Neural crest cell (in vitro differentiated cells): ENCODE measurements at regions not wholly inside any gene's neighbourhood (a gene's known extent, or its start where the extent isn't known, plus 50 kb on each side); places are given as distances from the start of the nearest gene placed in this dataset.

Experiments
- DNase-seq: peaks from one replicate; pipeline ENCODE4 v3.0.0; 2021; ENCODE audit warnings: low read depth, mixed read lengths, low spot score
- H3K27ac Mint-ChIP-seq: one replicate; pipeline ENCODE4 v1.8.0; 2021; ENCODE audit warnings: mild to moderate bottlenecking, mixed read lengths; ENCODE audit not compliant: unreplicated experiment
- H3K27me3 Mint-ChIP-seq: 2 replicates; pipeline ENCODE4 v1.8.0; 2021; ENCODE audit warnings: low read depth, mild to moderate bottlenecking, mixed read lengths
- H3K36me3 Mint-ChIP-seq: 2 replicates; pipeline ENCODE4 v1.8.0; 2021; ENCODE audit warnings: low read depth, mild to moderate bottlenecking, mixed read lengths
- H3K4me1 Mint-ChIP-seq: 2 replicates; pipeline ENCODE4 v1.8.0; 2021; ENCODE audit warnings: mixed read lengths
- H3K4me3 Mint-ChIP-seq: one replicate; pipeline ENCODE4 v1.8.0; 2021; ENCODE audit warnings: mild to moderate bottlenecking, mixed read lengths
- H3K9me3 Mint-ChIP-seq: 2 replicates; pipeline ENCODE4 v1.8.0; 2021; ENCODE audit warnings: mixed read lengths
- TF ChIP-seq, protein P1 (sequence below): fragments of 200-600 bp; sonication (generic); conservative IDR thresholded peaks from 2 replicates; pipeline ENCODE4 v1.5.0; 2021; ENCODE audit warnings: antibody characterized with exemption, mild to moderate bottlenecking

DNA sequence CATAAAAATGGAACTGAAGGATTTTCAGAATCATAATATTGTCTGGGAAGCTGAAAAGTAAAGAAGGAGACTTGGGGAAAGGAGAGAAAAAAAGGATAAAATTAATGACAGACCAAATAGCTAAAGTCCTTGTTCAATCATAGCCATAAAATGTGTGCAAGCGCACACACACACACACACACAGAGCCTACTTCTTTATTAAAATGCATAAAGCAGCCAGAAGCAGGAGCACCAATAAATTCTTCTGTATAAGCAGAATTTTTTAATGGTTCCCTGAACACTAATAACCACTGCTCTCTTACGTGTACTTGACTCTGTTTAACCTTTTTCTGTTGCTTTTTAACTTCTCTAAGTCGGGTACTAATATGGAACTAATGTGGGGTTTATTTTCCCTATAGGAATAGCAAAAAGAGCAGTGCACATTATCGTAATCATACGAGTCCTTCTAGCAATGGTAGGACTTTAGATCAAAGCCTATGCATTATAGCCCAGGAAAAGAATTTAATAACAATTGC lies 131.0 kb upstream of the PSMD7 start:
- TF ChIP-seq, protein P1, sequence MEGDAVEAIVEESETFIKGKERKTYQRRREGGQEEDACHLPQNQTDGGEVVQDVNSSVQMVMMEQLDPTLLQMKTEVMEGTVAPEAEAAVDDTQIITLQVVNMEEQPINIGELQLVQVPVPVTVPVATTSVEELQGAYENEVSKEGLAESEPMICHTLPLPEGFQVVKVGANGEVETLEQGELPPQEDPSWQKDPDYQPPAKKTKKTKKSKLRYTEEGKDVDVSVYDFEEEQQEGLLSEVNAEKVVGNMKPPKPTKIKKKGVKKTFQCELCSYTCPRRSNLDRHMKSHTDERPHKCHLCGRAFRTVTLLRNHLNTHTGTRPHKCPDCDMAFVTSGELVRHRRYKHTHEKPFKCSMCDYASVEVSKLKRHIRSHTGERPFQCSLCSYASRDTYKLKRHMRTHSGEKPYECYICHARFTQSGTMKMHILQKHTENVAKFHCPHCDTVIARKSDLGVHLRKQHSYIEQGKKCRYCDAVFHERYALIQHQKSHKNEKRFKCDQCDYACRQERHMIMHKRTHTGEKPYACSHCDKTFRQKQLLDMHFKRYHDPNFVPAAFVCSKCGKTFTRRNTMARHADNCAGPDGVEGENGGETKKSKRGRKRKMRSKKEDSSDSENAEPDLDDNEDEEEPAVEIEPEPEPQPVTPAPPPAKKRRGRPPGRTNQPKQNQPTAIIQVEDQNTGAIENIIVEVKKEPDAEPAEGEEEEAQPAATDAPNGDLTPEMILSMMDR = no peak
- no peak for DNase-seq
- H3K4me1 Mint-ChIP-seq = no peaks in the 10 kb centered on the region
- no peak overlapping the region for H3K4me3 Mint-ChIP-seq
- H3K36me3 Mint-ChIP-seq = peaks cover 6% of the 10 kb centered on the region
- no peak overlapping the region for H3K27ac Mint-ChIP-seq
- H3K9me3 Mint-ChIP-seq = peaks cover 9% of the 10 kb centered on the region
- peaks cover 2% of the 10 kb centered on the region for H3K27me3 Mint-ChIP-seq

DNA sequence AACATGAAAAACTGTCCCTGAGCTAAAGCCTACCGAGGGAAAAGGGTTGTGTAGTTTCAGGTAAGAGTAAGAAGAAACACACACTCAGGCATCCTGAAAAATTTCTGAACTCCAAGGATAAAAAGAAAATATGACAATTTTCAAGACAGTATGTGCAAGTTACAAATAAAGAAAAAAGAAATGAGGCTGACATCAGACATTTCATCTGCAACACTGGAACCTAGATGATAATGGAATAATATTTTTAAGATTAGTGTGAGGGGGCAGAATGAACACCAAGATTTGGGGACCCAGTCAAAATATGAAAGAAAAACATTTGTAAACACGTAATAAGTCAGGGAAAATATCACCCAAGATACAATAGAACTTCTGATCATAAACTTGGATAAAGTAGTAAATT lies 135.9 kb upstream of the PSMD7 start:
- H3K27me3 Mint-ChIP-seq = no peaks in the 10 kb centered on the region
- no peak overlapping the region for H3K27ac Mint-ChIP-seq
- peaks cover 9% of the 10 kb centered on the region for H3K9me3 Mint-ChIP-seq
- no peak for DNase-seq
- no peak overlapping the region for H3K4me3 Mint-ChIP-seq
- H3K36me3 Mint-ChIP-seq = peaks cover 7% of the 10 kb centered on the region
- no peaks in the 10 kb centered on the region for H3K4me1 Mint-ChIP-seq
- TF ChIP-seq, protein P1 = no peak

DNA sequence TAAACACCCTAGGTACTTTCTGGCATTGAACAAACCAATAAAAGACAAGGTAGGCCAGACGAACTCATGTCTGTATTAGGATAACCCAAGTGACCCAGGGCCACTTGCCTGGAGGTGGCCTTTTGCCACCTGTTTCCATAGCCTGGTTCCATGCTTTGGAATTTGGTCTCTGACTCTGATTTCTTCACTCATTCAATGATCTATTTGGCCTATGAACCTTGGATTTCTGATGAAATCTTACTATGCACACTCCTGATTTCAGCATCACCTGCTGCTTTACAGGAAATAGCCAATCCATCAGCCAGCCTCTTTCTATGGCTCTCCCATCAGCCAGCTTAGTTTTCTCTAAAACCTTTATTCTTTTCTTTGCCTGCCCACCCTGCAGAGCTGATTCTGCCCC lies 142.8 kb upstream of the PSMD7 start:
- Mint-ChIP-seq H3K27me3 (peaks cover 4% of the 10 kb centered on the region), H3K4me1 (no peaks in the 10 kb centered on the region), H3K27ac (no peak overlapping the region), H3K4me3 (no peak overlapping the region), H3K9me3 (peaks cover 4% of the 10 kb centered on the region), H3K36me3 (peaks cover 5% of the 10 kb centered on the region)
- TF ChIP-seq, protein P1 = no peak
- DNase-seq = no peak

DNA sequence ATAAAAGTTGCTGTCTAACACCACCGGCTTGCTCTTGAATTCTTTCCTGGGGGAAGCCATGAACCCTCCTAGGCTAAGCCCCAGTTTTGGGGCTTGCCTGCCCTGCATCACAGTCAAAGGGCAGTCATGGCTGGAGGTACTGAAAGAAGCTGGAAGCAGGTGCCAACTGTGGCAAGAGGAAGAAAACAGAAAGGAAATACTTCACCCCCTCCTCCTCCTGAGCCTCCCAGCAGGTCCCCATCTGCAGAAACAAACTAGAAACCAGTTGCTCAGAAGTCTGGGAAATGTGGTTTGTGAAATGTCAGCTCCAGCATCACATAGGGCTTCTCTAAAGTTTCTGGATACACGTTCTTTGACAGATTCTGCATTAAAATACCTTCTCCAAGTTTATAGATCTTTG lies 150.0 kb upstream of the PSMD7 start:
- Mint-ChIP-seq H3K9me3 (peaks cover 4% of the 10 kb centered on the region), H3K27me3 (peaks cover 11% of the 10 kb centered on the region), H3K36me3 (no peaks in the 10 kb centered on the region), H3K4me3 (no peak overlapping the region), H3K4me1 (no peaks in the 10 kb centered on the region), H3K27ac (no peak overlapping the region)
- no peak for DNase-seq
- TF ChIP-seq, protein P1 = no peak

DNA sequence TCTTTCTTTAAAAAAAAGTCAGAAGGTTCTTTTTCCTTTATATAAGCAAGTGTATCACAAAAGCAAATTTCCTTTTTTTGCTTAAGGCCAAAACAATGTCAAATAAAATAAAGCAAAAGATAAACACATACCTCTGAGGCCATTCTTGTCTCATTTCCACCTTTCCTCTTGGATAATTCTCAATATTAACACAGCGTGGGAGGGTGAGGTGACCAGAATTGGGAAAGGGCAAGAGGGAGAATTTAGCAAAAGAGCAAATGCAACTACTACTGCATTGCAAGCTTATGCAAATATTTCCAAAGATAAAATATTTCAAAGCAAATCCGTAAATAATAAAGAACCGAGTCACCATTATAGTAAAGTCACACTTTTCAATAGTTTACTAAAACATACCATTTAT lies 153.4 kb upstream of the PSMD7 start:
- Mint-ChIP-seq H3K27ac (no peak overlapping the region), H3K9me3 (peaks cover 15% of the 10 kb centered on the region), H3K36me3 (no peaks in the 10 kb centered on the region), H3K27me3 (peaks cover 20% of the 10 kb centered on the region), H3K4me1 (no peaks in the 10 kb centered on the region), H3K4me3 (no peak overlapping the region)
- TF ChIP-seq, protein P1 = no peak
- no peak for DNase-seq

DNA sequence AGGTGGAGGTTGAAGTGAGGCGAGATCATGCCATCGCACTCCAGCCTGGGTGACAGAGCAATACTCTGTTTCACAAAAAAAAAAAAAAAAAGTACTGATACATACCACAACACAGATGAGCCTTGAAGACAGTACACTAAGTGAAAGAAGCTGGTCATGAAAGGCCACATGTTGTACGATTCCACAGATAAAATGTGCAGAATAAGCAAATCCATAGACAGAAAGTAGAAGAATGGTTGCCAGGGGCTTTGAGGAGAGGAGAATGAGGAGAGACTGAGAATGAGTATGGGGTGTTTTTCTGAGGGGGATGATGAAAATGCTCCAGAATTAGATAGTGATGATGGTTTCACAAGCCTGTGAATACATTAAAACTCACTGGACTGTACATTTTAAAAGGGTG lies 155.6 kb upstream of the PSMD7 start:
- no peak for DNase-seq
- Mint-ChIP-seq H3K4me1 (no peaks in the 10 kb centered on the region), H3K4me3 (no peak overlapping the region), H3K27ac (no peak overlapping the region), H3K36me3 (no peaks in the 10 kb centered on the region), H3K9me3 (peaks cover 11% of the 10 kb centered on the region), H3K27me3 (peaks cover 20% of the 10 kb centered on the region)
- TF ChIP-seq, protein P1 = no peak
